Skeletal muscle cell (primary cell): ENCODE measurements at regions not wholly inside any gene's neighbourhood (a gene's known extent, or its start where the extent isn't known, plus 50 kb on each side); places are given as distances from the start of the nearest gene placed in this dataset.
A peak's percentile ranks its signal among the peaks of the same experiment; 100 is the strongest.

ENCODE experiments used
- DNase-seq: peaks from one replicate; pipeline ENCODE4 v3.0.0-alpha.2; 2010; ENCODE audit warnings: low read depth
- H3K4me3 ChIP-seq: 2 replicates; pipeline ENCODE4 v1.5.1; 2011; ENCODE audit warnings: low read depth, mild to moderate bottlenecking, control low read depth, low read length, moderate library complexity

- DNase-seq = no peak
- no peak overlapping the region for H3K4me3 ChIP-seq
Observed at GRCh38 chr1:234879147-234880080, 249.2 kb downstream of the TOMM20 start.

- H3K4me3 ChIP-seq = no peak overlapping the region
- no peak for DNase-seq
Observed at GRCh38 chr1:234878288-234878687, 250.3 kb downstream of the TOMM20 start.

GRCh38 chr1:234877761-234878160 lies 250.9 kb downstream of the TOMM20 start:
- no peak for DNase-seq
- H3K4me3 ChIP-seq = no peak overlapping the region

- no peak for DNase-seq
- H3K4me3 ChIP-seq = no peak overlapping the region
Observed at GRCh38 chr1:234875953-234876855, 252.4 kb downstream of the TOMM20 start.

- no peak overlapping the region for H3K4me3 ChIP-seq
- DNase-seq = no peak
Observed at GRCh38 chr1:234875328-234875952, 253.2 kb downstream of the TOMM20 start.

- no peak for DNase-seq
- no peak overlapping the region for H3K4me3 ChIP-seq
Observed at GRCh38 chr1:234874291-234875288, 254.0 kb downstream of the TOMM20 start.

- peak; percentile 48 for DNase-seq
- H3K4me3 ChIP-seq = no peak overlapping the region
Observed at GRCh38 chr1:234871710-234872271, 256.8 kb downstream of the TOMM20 start.

GRCh38 chr1:234871039-234871709 lies 257.5 kb downstream of the TOMM20 start:
- DNase-seq = no peak
- H3K4me3 ChIP-seq = no peak overlapping the region

GRCh38 chr1:234870020-234870981 lies 258.3 kb downstream of the TOMM20 start:
- DNase-seq = no peak
- H3K4me3 ChIP-seq = no peak overlapping the region

GRCh38 chr1:234869182-234870019 lies 259.2 kb downstream of the TOMM20 start:
- no peak for DNase-seq
- no peak overlapping the region for H3K4me3 ChIP-seq

- no peak for DNase-seq
Observed at GRCh38 chr1:234868296-234869147, 258.5 kb upstream of the IRF2BP2 start.

GRCh38 chr1:234866007-234866866 lies 256.3 kb upstream of the IRF2BP2 start:
- peak; percentile 70 for DNase-seq
- no peak overlapping the region for H3K4me3 ChIP-seq

More at GRCh38 chr1:234868296-234869147, 258.5 kb upstream of the IRF2BP2 start:
- no peak overlapping the region for H3K4me3 ChIP-seq

GRCh38 chr1:234865171-234866006 lies 255.4 kb upstream of the IRF2BP2 start:
- DNase-seq = no peak

More at GRCh38 chr1:234865171-234866006, 255.4 kb upstream of the IRF2BP2 start:
- H3K4me3 ChIP-seq = no peak overlapping the region
